ENCODE measurements at regions not wholly inside any gene's neighbourhood (a gene's known extent, or its start where the extent isn't known, plus 50 kb on each side); places are given as distances from the start of the nearest gene placed in this dataset.

DNA sequence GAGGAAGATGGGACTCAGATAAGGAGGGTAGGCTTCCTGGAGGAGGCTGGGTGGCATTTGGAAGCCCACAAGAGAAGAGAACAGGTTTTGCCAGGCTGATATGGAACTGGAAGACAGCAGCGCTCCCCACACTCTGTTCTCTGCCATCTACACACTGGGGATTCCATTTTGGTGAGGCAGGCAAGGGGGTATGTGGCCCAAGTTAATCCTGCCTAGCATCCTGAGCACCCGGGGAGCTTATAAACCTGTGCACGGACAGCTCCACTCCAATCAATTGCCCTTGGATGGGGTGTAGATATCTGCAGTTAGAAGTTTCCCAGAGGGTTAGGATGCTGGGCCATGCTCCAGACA is 158.8 kb downstream of the MACROH2A1 start:
- TF ChIP-seq, protein P1, sequence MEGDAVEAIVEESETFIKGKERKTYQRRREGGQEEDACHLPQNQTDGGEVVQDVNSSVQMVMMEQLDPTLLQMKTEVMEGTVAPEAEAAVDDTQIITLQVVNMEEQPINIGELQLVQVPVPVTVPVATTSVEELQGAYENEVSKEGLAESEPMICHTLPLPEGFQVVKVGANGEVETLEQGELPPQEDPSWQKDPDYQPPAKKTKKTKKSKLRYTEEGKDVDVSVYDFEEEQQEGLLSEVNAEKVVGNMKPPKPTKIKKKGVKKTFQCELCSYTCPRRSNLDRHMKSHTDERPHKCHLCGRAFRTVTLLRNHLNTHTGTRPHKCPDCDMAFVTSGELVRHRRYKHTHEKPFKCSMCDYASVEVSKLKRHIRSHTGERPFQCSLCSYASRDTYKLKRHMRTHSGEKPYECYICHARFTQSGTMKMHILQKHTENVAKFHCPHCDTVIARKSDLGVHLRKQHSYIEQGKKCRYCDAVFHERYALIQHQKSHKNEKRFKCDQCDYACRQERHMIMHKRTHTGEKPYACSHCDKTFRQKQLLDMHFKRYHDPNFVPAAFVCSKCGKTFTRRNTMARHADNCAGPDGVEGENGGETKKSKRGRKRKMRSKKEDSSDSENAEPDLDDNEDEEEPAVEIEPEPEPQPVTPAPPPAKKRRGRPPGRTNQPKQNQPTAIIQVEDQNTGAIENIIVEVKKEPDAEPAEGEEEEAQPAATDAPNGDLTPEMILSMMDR (IDR thresholded peaks at IDR 0.05; ENCODE audit: low read depth, low read length) = no peak
- TF ChIP-seq EZH2phosphoT487 (IDR thresholded peaks at IDR 0.05; ENCODE audit: low read depth) = no peak

Measured in OCI-LY3 (cell line).